ENCODE measurements at regions not wholly inside any gene's neighbourhood (a gene's known extent, or its start where the extent isn't known, plus 50 kb on each side); places are given as distances from the start of the nearest gene placed in this dataset.

DNA sequence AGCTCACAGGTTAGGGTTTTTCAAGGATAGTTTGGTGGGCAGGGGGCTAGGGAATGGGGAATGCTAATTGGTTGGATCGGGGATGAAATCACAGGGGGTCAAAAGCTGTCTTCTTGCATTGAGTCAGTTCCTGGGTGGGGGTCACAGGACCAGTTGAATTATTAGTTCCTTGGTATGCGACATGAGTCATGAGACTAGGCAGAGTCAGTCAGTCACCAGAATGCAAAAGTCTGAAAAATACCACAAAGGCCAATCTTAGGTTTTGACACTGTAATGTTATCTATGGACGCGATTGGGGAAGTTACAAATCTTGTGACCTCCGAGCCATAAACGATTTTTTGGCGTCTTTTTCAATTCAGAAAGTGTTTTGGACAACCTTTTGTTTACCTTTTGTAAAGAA lies 101.2 kb downstream of the ZNF519 start:
- TF ChIP-seq, protein P1, sequence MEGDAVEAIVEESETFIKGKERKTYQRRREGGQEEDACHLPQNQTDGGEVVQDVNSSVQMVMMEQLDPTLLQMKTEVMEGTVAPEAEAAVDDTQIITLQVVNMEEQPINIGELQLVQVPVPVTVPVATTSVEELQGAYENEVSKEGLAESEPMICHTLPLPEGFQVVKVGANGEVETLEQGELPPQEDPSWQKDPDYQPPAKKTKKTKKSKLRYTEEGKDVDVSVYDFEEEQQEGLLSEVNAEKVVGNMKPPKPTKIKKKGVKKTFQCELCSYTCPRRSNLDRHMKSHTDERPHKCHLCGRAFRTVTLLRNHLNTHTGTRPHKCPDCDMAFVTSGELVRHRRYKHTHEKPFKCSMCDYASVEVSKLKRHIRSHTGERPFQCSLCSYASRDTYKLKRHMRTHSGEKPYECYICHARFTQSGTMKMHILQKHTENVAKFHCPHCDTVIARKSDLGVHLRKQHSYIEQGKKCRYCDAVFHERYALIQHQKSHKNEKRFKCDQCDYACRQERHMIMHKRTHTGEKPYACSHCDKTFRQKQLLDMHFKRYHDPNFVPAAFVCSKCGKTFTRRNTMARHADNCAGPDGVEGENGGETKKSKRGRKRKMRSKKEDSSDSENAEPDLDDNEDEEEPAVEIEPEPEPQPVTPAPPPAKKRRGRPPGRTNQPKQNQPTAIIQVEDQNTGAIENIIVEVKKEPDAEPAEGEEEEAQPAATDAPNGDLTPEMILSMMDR (IDR thresholded peaks at IDR 0.05; ENCODE audit: insufficient read depth, low read length, severe bottlenecking), result no peak
- DNase-seq (ENCODE audit: low read depth), result no peak
- Histone ChIP-seq H3K4me3 (ENCODE audit: low read depth, low read length) (no peak overlapping the region), H3K27me3 (ENCODE audit: control insufficient read depth, insufficient read depth, low read length) (no peaks in the 10 kb centered on the region), H3K36me3 (ENCODE audit: control insufficient read depth, insufficient read depth, low read length) (no peaks in the 10 kb centered on the region)
- no peak for FAIRE-seq

DNA sequence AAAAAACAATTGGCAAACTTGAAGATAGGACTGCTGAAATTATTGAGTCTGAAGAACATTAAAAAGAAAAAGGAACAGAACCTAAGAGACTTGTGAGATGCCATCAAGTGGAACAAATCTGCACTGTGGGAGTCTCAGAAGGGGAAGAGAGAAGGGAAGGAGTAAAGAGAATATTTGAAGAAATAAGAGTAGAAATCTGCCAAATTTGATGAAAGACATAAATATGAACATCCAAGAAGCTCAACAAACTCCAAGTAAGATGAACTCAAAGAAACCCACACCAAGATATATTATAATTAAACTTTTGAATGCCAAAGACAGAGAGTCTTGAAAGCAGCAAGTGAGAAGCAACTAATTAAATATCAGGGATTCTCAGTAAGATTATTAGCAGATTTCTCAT lies 102.7 kb downstream of the ZNF519 start:
- no peak for FAIRE-seq
- TF ChIP-seq, protein P1 (IDR thresholded peaks at IDR 0.05; ENCODE audit: insufficient read depth, low read length, severe bottlenecking), result no peak
- DNase-seq (ENCODE audit: low read depth), result no peak
- Histone ChIP-seq H3K27me3 (ENCODE audit: control insufficient read depth, insufficient read depth, low read length) (no peaks in the 10 kb centered on the region), H3K4me3 (ENCODE audit: low read depth, low read length) (no peak overlapping the region), H3K36me3 (ENCODE audit: control insufficient read depth, insufficient read depth, low read length) (no peaks in the 10 kb centered on the region)

DNA sequence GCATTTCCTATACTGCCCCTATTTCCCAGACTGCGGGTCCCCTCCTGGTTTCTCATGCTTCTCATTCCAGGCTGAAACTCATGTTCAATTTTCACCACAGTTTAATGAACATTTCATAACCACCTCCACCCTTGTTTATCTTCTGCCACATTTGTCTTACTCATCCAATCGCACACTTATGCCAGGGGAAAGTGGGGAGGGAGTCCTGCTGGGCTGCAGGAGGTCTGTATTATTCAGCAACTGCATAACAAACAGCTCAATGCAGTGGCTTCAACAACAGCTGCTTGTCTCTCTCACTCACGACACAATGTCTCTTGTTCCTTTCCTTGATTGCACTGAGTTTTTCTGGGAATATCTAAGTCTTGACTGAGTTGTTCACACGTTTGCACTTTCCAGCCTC lies 106.0 kb downstream of the ZNF519 start:
- H3K4me3 ChIP-seq (ENCODE audit: low read depth, low read length), result no peak overlapping the region
- FAIRE-seq, result no peak
- no peaks in the 10 kb centered on the region for H3K27me3 ChIP-seq (ENCODE audit: control insufficient read depth, insufficient read depth, low read length)
- TF ChIP-seq, protein P1 (IDR thresholded peaks at IDR 0.05; ENCODE audit: insufficient read depth, low read length, severe bottlenecking), result no peak
- no peak for DNase-seq (ENCODE audit: low read depth)
- H3K36me3 ChIP-seq (ENCODE audit: control insufficient read depth, insufficient read depth, low read length), result no peaks in the 10 kb centered on the region

DNA sequence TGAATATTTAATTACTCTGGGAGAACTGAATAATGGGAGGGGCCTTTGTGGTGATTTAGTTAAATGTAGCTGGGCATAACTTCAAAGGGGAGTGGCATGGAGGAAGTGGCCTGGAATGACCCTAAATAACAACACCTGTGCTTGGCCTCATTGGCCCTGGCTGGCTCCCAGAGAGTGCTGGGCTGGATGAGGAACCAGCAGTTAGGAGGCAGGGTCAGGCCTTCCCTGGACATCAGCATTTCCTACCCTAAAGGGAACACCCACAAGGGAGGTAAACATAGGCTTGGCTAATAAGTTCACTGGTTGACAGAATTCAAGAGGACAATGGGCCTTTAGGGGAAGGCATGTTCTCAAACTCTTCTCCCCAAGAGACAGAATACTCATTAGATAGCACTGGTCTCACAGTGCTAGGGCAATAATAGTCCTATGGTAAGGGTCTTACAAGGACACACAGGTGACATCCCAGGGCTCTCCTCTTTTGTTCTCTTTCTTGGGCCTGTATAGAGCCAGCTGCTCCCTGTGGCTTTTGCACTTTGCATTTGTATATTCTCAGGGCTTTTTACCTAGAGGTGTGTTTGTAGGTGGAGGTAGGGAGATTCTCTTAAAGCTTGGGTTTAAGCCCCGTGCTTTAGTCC lies 106.8 kb downstream of the ZNF519 start:
- no peak for FAIRE-seq
- TF ChIP-seq, protein P1 (IDR thresholded peaks at IDR 0.05; ENCODE audit: insufficient read depth, low read length, severe bottlenecking), result no peak

DNA sequence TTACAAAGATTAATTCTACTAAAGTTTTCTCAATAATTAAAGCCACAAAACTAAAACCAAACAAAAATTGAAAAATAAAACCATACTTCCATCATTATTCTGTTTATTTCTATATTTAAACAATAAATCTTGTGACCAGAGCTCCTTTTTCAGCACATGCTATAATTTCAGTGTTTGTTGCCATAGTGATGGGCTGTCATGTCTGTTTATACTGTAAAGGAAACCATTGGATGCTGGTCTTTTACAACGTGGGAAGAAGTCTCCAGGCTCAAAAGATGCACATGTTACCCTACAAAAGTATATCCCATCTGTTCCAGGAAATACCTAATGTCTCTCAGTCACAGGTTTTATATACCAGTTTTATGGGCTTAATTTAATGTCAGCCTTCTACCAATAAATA lies 100.1 kb upstream of the MC2R start:
- TF ChIP-seq, protein P1 (IDR thresholded peaks at IDR 0.05; ENCODE audit: insufficient read depth, low read length, severe bottlenecking), result no peak
- H3K36me3 ChIP-seq (ENCODE audit: control insufficient read depth, insufficient read depth, low read length), result no peaks in the 10 kb centered on the region
- H3K4me3 ChIP-seq (ENCODE audit: low read depth, low read length), result no peak overlapping the region
- H3K27me3 ChIP-seq (ENCODE audit: control insufficient read depth, insufficient read depth, low read length), result no peaks in the 10 kb centered on the region
- DNase-seq (ENCODE audit: low read depth), result no peak
- FAIRE-seq, result no peak

More for the DNA sequence above, 106.8 kb downstream of the ZNF519 start:
- H3K27me3 ChIP-seq (ENCODE audit: control insufficient read depth, insufficient read depth, low read length), result no peaks in the 10 kb centered on the region
- H3K4me3 ChIP-seq (ENCODE audit: low read depth, low read length), result no peak overlapping the region
- no peaks in the 10 kb centered on the region for H3K36me3 ChIP-seq (ENCODE audit: control insufficient read depth, insufficient read depth, low read length)
- DNase-seq (ENCODE audit: low read depth), result no peak

DNA sequence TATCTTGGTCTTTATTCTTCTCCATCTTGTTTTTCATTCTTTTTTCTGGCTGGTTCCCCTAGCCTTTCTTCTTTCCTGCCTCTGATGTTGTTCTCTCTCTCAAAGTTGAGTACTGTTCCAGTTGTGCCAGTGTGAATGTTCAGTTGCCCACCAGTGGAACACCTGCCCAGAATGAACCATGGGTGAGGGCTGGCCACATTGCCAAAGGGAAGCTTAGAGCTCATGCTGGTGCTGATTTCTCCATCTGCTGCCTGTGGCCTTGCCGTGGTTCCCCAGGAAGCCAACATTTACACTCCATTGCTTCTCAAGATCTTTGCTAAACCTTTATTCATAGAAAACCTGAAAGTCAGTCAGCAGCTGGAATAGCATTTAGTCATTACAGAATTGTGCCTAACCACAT lies 99.1 kb upstream of the MC2R start:
- FAIRE-seq, result no peak
- no peaks in the 10 kb centered on the region for H3K36me3 ChIP-seq (ENCODE audit: control insufficient read depth, insufficient read depth, low read length)
- H3K27me3 ChIP-seq (ENCODE audit: control insufficient read depth, insufficient read depth, low read length), result no peaks in the 10 kb centered on the region
- TF ChIP-seq, protein P1 (IDR thresholded peaks at IDR 0.05; ENCODE audit: insufficient read depth, low read length, severe bottlenecking), result no peak
- H3K4me3 ChIP-seq (ENCODE audit: low read depth, low read length), result no peak overlapping the region
- no peak for DNase-seq (ENCODE audit: low read depth)
